ENCODE measurements at regions not wholly inside any gene's neighbourhood (a gene's known extent, or its start where the extent isn't known, plus 50 kb on each side); places are given as distances from the start of the nearest gene placed in this dataset.

GRCh38 chr1:34645919-34646318 lies 108.9 kb upstream of the GJB5 start:
- H3K79me2 ChIP-seq (ENCODE audit: control insufficient read depth, insufficient read depth, low read length): no peaks in the 10 kb centered on the region
- H2AFZ ChIP-seq (ENCODE audit: low read length): no peak overlapping the region
- H3K36me3 ChIP-seq (ENCODE audit: control insufficient read depth, insufficient read depth, low read length): no peaks in the 10 kb centered on the region
- H3K9me3 ChIP-seq (ENCODE audit: control insufficient read depth, insufficient read depth, low read depth, low read length): no peaks in the 10 kb centered on the region
- DNase-seq (ENCODE audit: low read depth in 2 of 2): no peak
- no peaks in the 10 kb centered on the region for H3K27me3 ChIP-seq (ENCODE audit: control insufficient read depth, insufficient read depth, low read length)
- H3K4me1 ChIP-seq (ENCODE audit: control insufficient read depth, extremely low read depth, insufficient read depth, low read length): no peaks in the 10 kb centered on the region
- H3K27ac ChIP-seq (ENCODE audit: insufficient read depth, low read length): no peak overlapping the region
- no peak overlapping the region for H3K9ac ChIP-seq (ENCODE audit: insufficient read depth, low read length)
- H3K4me3 ChIP-seq (replicated peaks in 1 of 4; ENCODE audit: control extremely low read depth in 1 of 4, insufficient read depth in 1 of 4, low read depth in 3 of 4, low read length in 4 of 4): no peak overlapping the region
- no peak for TF ChIP-seq CTCF (conservative IDR thresholded peaks at IDR 0.05 in 1 of 2, IDR thresholded peaks at IDR 0.05 in 1 of 2; ENCODE audit: low read depth in 1 of 2, low read length in 2 of 2)
- no peak for TF ChIP-seq EZH2 (IDR thresholded peaks at IDR 0.05; ENCODE audit: low read length, missing control alignments)
- no peak overlapping the region for H3K4me2 ChIP-seq (ENCODE audit: extremely low read depth, insufficient read depth, low read length)
- H4K20me1 ChIP-seq (ENCODE audit: control insufficient read depth, extremely low read depth, insufficient read depth, low read length): no peaks in the 10 kb centered on the region

- no peaks in the 10 kb centered on the region for H3K79me2 ChIP-seq (ENCODE audit: control insufficient read depth, insufficient read depth, low read length)
- no peak overlapping the region for H3K4me2 ChIP-seq (ENCODE audit: extremely low read depth, insufficient read depth, low read length)
- no peak overlapping the region for H3K9ac ChIP-seq (ENCODE audit: insufficient read depth, low read length)
- H3K4me1 ChIP-seq (ENCODE audit: control insufficient read depth, extremely low read depth, insufficient read depth, low read length): no peaks in the 10 kb centered on the region
- no peak overlapping the region for H3K4me3 ChIP-seq (replicated peaks in 1 of 4; ENCODE audit: control extremely low read depth in 1 of 4, insufficient read depth in 1 of 4, low read depth in 3 of 4, low read length in 4 of 4)
- no peaks in the 10 kb centered on the region for H3K27me3 ChIP-seq (ENCODE audit: control insufficient read depth, insufficient read depth, low read length)
- TF ChIP-seq EZH2 (IDR thresholded peaks at IDR 0.05; ENCODE audit: low read length, missing control alignments) (no peak), CTCF (conservative IDR thresholded peaks at IDR 0.05 in 1 of 2, IDR thresholded peaks at IDR 0.05 in 1 of 2; ENCODE audit: low read depth in 1 of 2, low read length in 2 of 2) (no peak)
- H3K36me3 ChIP-seq (ENCODE audit: control insufficient read depth, insufficient read depth, low read length): no peaks in the 10 kb centered on the region
- H2AFZ ChIP-seq (ENCODE audit: low read length): no peak overlapping the region
- H4K20me1 ChIP-seq (ENCODE audit: control insufficient read depth, extremely low read depth, insufficient read depth, low read length): no peaks in the 10 kb centered on the region
- no peaks in the 10 kb centered on the region for H3K9me3 ChIP-seq (ENCODE audit: control insufficient read depth, insufficient read depth, low read depth, low read length)
- H3K27ac ChIP-seq (ENCODE audit: insufficient read depth, low read length): no peak overlapping the region
- no peak for DNase-seq (ENCODE audit: low read depth in 2 of 2)
Measured at GRCh38 chr1:34648501-34648900, 106.3 kb upstream of the GJB5 start.

GRCh38 chr1:34650090-34650489 lies 104.8 kb upstream of the GJB5 start:
- Histone ChIP-seq H3K79me2 (ENCODE audit: control insufficient read depth, insufficient read depth, low read length) (no peaks in the 10 kb centered on the region), H3K9ac (ENCODE audit: insufficient read depth, low read length) (no peak overlapping the region), H3K27me3 (ENCODE audit: control insufficient read depth, insufficient read depth, low read length) (no peaks in the 10 kb centered on the region), H3K4me1 (ENCODE audit: control insufficient read depth, extremely low read depth, insufficient read depth, low read length) (no peaks in the 10 kb centered on the region), H3K36me3 (ENCODE audit: control insufficient read depth, insufficient read depth, low read length) (no peaks in the 10 kb centered on the region), H3K9me3 (ENCODE audit: control insufficient read depth, insufficient read depth, low read depth, low read length) (no peaks in the 10 kb centered on the region), H3K27ac (ENCODE audit: insufficient read depth, low read length) (no peak overlapping the region), H3K4me3 (replicated peaks in 1 of 4; ENCODE audit: control extremely low read depth in 1 of 4, insufficient read depth in 1 of 4, low read depth in 3 of 4, low read length in 4 of 4) (no peak overlapping the region), H2AFZ (ENCODE audit: low read length) (no peak overlapping the region), H4K20me1 (ENCODE audit: control insufficient read depth, extremely low read depth, insufficient read depth, low read length) (no peaks in the 10 kb centered on the region), H3K4me2 (ENCODE audit: extremely low read depth, insufficient read depth, low read length) (no peak overlapping the region)
- TF ChIP-seq EZH2 (IDR thresholded peaks at IDR 0.05; ENCODE audit: low read length, missing control alignments): no peak
- TF ChIP-seq CTCF (conservative IDR thresholded peaks at IDR 0.05 in 1 of 2, IDR thresholded peaks at IDR 0.05 in 1 of 2; ENCODE audit: low read depth in 1 of 2, low read length in 2 of 2): no peak
- DNase-seq (ENCODE audit: low read depth in 2 of 2): no peak
